ENCODE measurements at regions not wholly inside any gene's neighbourhood (a gene's known extent, or its start where the extent isn't known, plus 50 kb on each side); places are given as distances from the start of the nearest gene placed in this dataset.
"Not testable (repeated sequence)": the region's sequence is repeated elsewhere in the genome, so short reads cannot be mapped to it uniquely, and the experiment has no call there.

- H3K9me3 Mint-ChIP-seq = peaks cover 13 to 51% of the 10 kb centered on the region in 2 donors
- no peak overlapping the region for H3K4me3 Mint-ChIP-seq
- ATAC-seq = no peak
- DNase-seq = no peak
- peak overlapping the region in 1 of 2 donors; percentile 77 for H3K27ac Mint-ChIP-seq
- H3K4me1 Mint-ChIP-seq = peaks cover 6% of the 10 kb centered on the region
- no peaks in the 10 kb centered on the region for H3K27me3 Mint-ChIP-seq
Observed at GRCh38 chr7:68691261-68692216, 906.7 kb upstream of the AUTS2 start.

- ATAC-seq = no peak
- Mint-ChIP-seq H3K4me3 (no peak overlapping the region), H3K27ac (peak overlapping the region in 1 of 2 donors; percentile 49), H3K27me3 (no peaks in the 10 kb centered on the region), H3K9me3 (peaks cover 13 to 57% of the 10 kb centered on the region in 2 donors), H3K4me1 (peaks cover 6% of the 10 kb centered on the region)
- no peak for DNase-seq
Observed at GRCh38 chr7:68692511-68692910, 905.8 kb upstream of the AUTS2 start.

- no peak overlapping the region for H3K4me3 Mint-ChIP-seq
- ATAC-seq (no peak), DNase-seq (no peak)
- no peak overlapping the region for H3K27ac Mint-ChIP-seq
- H3K27me3 Mint-ChIP-seq = no peaks in the 10 kb centered on the region
- peaks cover 13 to 39% of the 10 kb centered on the region in 2 donors for H3K9me3 Mint-ChIP-seq
- no peaks in the 10 kb centered on the region for H3K4me1 Mint-ChIP-seq
Observed at GRCh38 chr7:68694656-68695055, 903.6 kb upstream of the AUTS2 start.

GRCh38 chr7:68697796-68698280 is 900.4 kb upstream of the AUTS2 start:
- DNase-seq = no peak
- no peaks in the 10 kb centered on the region for H3K4me1 Mint-ChIP-seq
- peaks cover 7 to 24% of the 10 kb centered on the region in 2 donors for H3K9me3 Mint-ChIP-seq
- H3K27ac Mint-ChIP-seq = no peak overlapping the region
- H3K4me3 Mint-ChIP-seq = no peak overlapping the region
- no peak for ATAC-seq
- H3K27me3 Mint-ChIP-seq = no peaks in the 10 kb centered on the region

GRCh38 chr7:68699090-68699711 is 899.1 kb upstream of the AUTS2 start:
- DNase-seq (no peak), ATAC-seq (no peak)
- peaks cover 7 to 33% of the 10 kb centered on the region in 2 donors for H3K9me3 Mint-ChIP-seq
- no peaks in the 10 kb centered on the region for H3K27me3 Mint-ChIP-seq
- no peak overlapping the region for H3K27ac Mint-ChIP-seq
- no peak overlapping the region for H3K4me3 Mint-ChIP-seq
- H3K4me1 Mint-ChIP-seq = no peaks in the 10 kb centered on the region

GRCh38 chr7:68700414-68700813 is 897.9 kb upstream of the AUTS2 start:
- Mint-ChIP-seq H3K4me3 (no peak overlapping the region), H3K4me1 (no peaks in the 10 kb centered on the region), H3K27ac (no peak overlapping the region), H3K9me3 (peaks cover 7 to 28% of the 10 kb centered on the region in 2 donors), H3K27me3 (no peaks in the 10 kb centered on the region)
- DNase-seq (no peak), ATAC-seq (no peak)

GRCh38 chr7:68706291-68706690 is 892.0 kb upstream of the AUTS2 start:
- Mint-ChIP-seq H3K27ac (no peak overlapping the region), H3K27me3 (no peaks in the 10 kb centered on the region), H3K4me3 (no peak overlapping the region), H3K9me3 (peaks cover 16 to 35% of the 10 kb centered on the region in 2 donors), H3K4me1 (no peaks in the 10 kb centered on the region)
- ATAC-seq (no peak), DNase-seq (no peak)

GRCh38 chr7:68707159-68707558 is 891.1 kb upstream of the AUTS2 start:
- H3K27ac Mint-ChIP-seq = no peak overlapping the region
- no peak for DNase-seq
- H3K4me1 Mint-ChIP-seq = no peaks in the 10 kb centered on the region
- H3K27me3 Mint-ChIP-seq = no peaks in the 10 kb centered on the region
- H3K4me3 Mint-ChIP-seq = no peak overlapping the region
- H3K9me3 Mint-ChIP-seq = peaks cover 16 to 41% of the 10 kb centered on the region in 2 donors
- ATAC-seq = no peak

GRCh38 chr7:68707958-68708357 is 890.3 kb upstream of the AUTS2 start:
- Mint-ChIP-seq H3K4me1 (no peaks in the 10 kb centered on the region), H3K4me3 (no peak overlapping the region), H3K27me3 (no peaks in the 10 kb centered on the region), H3K27ac (no peak overlapping the region), H3K9me3 (peaks cover 17 to 46% of the 10 kb centered on the region in 2 donors)
- no peak for DNase-seq
- no peak for ATAC-seq

- DNase-seq (no peak), ATAC-seq (no peak)
- no peak overlapping the region for H3K27ac Mint-ChIP-seq
- no peaks in the 10 kb centered on the region for H3K4me1 Mint-ChIP-seq
- H3K27me3 Mint-ChIP-seq = no peaks in the 10 kb centered on the region
- H3K9me3 Mint-ChIP-seq = peaks cover 14 to 27% of the 10 kb centered on the region in 2 donors
- H3K4me3 Mint-ChIP-seq = no peak overlapping the region
Observed at GRCh38 chr7:68712956-68713495, 885.2 kb upstream of the AUTS2 start.

- DNase-seq, H3K4me3 Mint-ChIP-seq, H3K27ac Mint-ChIP-seq, H3K4me1 Mint-ChIP-seq, ATAC-seq, H3K27me3 Mint-ChIP-seq: not testable (repeated sequence)
- peaks cover 10 to 26% of the 10 kb centered on the region in 2 donors for H3K9me3 Mint-ChIP-seq
Observed at GRCh38 chr7:68714135-68714534, 884.1 kb upstream of the AUTS2 start.

- Mint-ChIP-seq H3K9me3 (peaks cover 4 to 16% of the 10 kb centered on the region in 2 donors), H3K27me3 (no peaks in the 10 kb centered on the region), H3K27ac (no peak overlapping the region), H3K4me3 (no peak overlapping the region), H3K4me1 (no peaks in the 10 kb centered on the region)
- ATAC-seq (no peak), DNase-seq (no peak)
Observed at GRCh38 chr7:68715907-68716306, 882.4 kb upstream of the AUTS2 start.

GRCh38 chr7:68717176-68717575 is 881.1 kb upstream of the AUTS2 start:
- H3K4me1 Mint-ChIP-seq = no peaks in the 10 kb centered on the region
- H3K27me3 Mint-ChIP-seq = no peaks in the 10 kb centered on the region
- H3K27ac Mint-ChIP-seq = no peak overlapping the region
- H3K9me3 Mint-ChIP-seq = peaks cover 4 to 11% of the 10 kb centered on the region in 2 donors
- ATAC-seq (no peak), DNase-seq (no peak)
- H3K4me3 Mint-ChIP-seq = no peak overlapping the region

- H3K27me3 Mint-ChIP-seq = no peaks in the 10 kb centered on the region
- no peaks in the 10 kb centered on the region for H3K4me1 Mint-ChIP-seq
- H3K4me3 Mint-ChIP-seq = no peak overlapping the region
- H3K27ac Mint-ChIP-seq = no peak overlapping the region
- peaks cover 7 to 9% of the 10 kb centered on the region in 2 donors for H3K9me3 Mint-ChIP-seq
- DNase-seq = no peak
- no peak for ATAC-seq
Observed at GRCh38 chr7:68718097-68718551, 880.2 kb upstream of the AUTS2 start.

GRCh38 chr7:68720697-68721096 is 877.6 kb upstream of the AUTS2 start:
- no peak overlapping the region for H3K27ac Mint-ChIP-seq
- no peaks in the 10 kb centered on the region for H3K4me1 Mint-ChIP-seq
- H3K9me3 Mint-ChIP-seq = peaks cover 7 to 11% of the 10 kb centered on the region in 2 donors
- no peaks in the 10 kb centered on the region for H3K27me3 Mint-ChIP-seq
- no peak for DNase-seq
- H3K4me3 Mint-ChIP-seq = no peak overlapping the region
- ATAC-seq = no peak

GRCh38 chr7:68722044-68722443 is 876.2 kb upstream of the AUTS2 start:
- ATAC-seq = no peak
- H3K9me3 Mint-ChIP-seq = peaks cover 11 to 14% of the 10 kb centered on the region in 2 donors
- no peak overlapping the region for H3K27ac Mint-ChIP-seq
- no peaks in the 10 kb centered on the region for H3K27me3 Mint-ChIP-seq
- H3K4me1 Mint-ChIP-seq = no peaks in the 10 kb centered on the region
- no peak for DNase-seq
- H3K4me3 Mint-ChIP-seq = no peak overlapping the region

Data from stimulated activated naive CD8-positive, alpha-beta T cell treated with anti-CD3 and anti-CD28 coated beads, Interleukin-15, amount 100 ng/mL, for 72 hours (primary cell).